OCI-LY7 (cell line): ENCODE measurements at regions not wholly inside any gene's neighbourhood (a gene's known extent, or its start where the extent isn't known, plus 50 kb on each side); places are given as distances from the start of the nearest gene placed in this dataset.

ENCODE experiments used
- BruUV-seq: library from RNA; stranded (reverse); fragments of 400-500 nt; replicated peaks from 2 replicates; lab custom pipeline; 2021; lab: Mats Ljungman, UMichigan
- CTCF ChIA-PET: fragments of 300-600 bp; sonication (Branson Sonifier 250); formaldehyde crosslinking; loops from one replicate; lab custom pipeline; 2022; ENCODE audit warnings: antibody characterized with exemption; ENCODE audit not compliant: unreplicated experiment; lab: Charles Lee
- POLR2A ChIA-PET: fragments of 300-600 bp; sonication (Branson Sonifier 250); formaldehyde crosslinking; loops from one replicate; lab custom pipeline; 2022; ENCODE audit warnings: antibody characterized with exemption; lab: Charles Lee
- DNase-seq: peaks from one replicate; pipeline ENCODE4 v3.0.0-alpha.2; 2015; ENCODE audit warnings: low spot score
- H2AFZ ChIP-seq: fragments of 200-600 bp; sonication (generic), shearing (Covaris generic); 2 replicates; pipeline ENCODE4 v1.6.1; 2014; ENCODE audit warnings: mild to moderate bottlenecking, antibody characterized with exemption, low read length, moderate library complexity
- H3K27ac ChIP-seq: fragments of 200-600 bp; sonication (generic); 2 replicates; pipeline ENCODE4 v1.5.1; 2014; ENCODE audit warnings: mixed run types, low read depth, mild to moderate bottlenecking, moderate library complexity, low read length, inconsistent platforms; ENCODE audit not compliant: poor library complexity, severe bottlenecking
- H3K36me3 ChIP-seq: fragments of 200-600 bp; sonication (generic); 2 replicates; pipeline ENCODE4 v1.6.1; 2014; ENCODE audit warnings: mild to moderate bottlenecking, antibody characterized with exemption, low read length, moderate library complexity, mixed read lengths; ENCODE audit not compliant: insufficient read depth
- H3K4me1 ChIP-seq: fragments of 200-600 bp; sonication (generic); 2 replicates; pipeline ENCODE4 v1.5.1; 2014; ENCODE audit warnings: mild to moderate bottlenecking, low read length; ENCODE audit not compliant: insufficient read depth, poor library complexity, severe bottlenecking
- H3K4me2 ChIP-seq: fragments of 200-600 bp; sonication (generic); 2 replicates; pipeline ENCODE4 v1.6.1; 2014; ENCODE audit warnings: mild to moderate bottlenecking, low read length
- H3K4me3 ChIP-seq: fragments of 200-600 bp; sonication (generic); 2 replicates; pipeline ENCODE4 v1.5.1; 2014; ENCODE audit warnings: mild to moderate bottlenecking, low read depth, low read length; ENCODE audit not compliant: poor library complexity, severe bottlenecking
- H3K79me2 ChIP-seq: fragments of 200-600 bp; sonication (generic); 2 replicates; pipeline ENCODE4 v1.6.1; 2016; ENCODE audit warnings: low read depth, mild to moderate bottlenecking, low read length, moderate library complexity, mixed read lengths; ENCODE audit not compliant: insufficient read depth
- H3K9me2 ChIP-seq: fragments of 200-600 bp; sonication (generic); 2 replicates; pipeline ENCODE4 v1.6.1; 2016; ENCODE audit warnings: mild to moderate bottlenecking, low read length, mixed read lengths; ENCODE audit not compliant: insufficient read depth
- H3K9me3 ChIP-seq: fragments of 200-600 bp; sonication (generic); 2 replicates; pipeline ENCODE4 v1.6.1; 2014; ENCODE audit warnings: mild to moderate bottlenecking, mixed run types, low read length, mixed read lengths
- H4K20me1 ChIP-seq: fragments of 200-600 bp; sonication (generic); 2 replicates; pipeline ENCODE4 v1.6.1; 2014; ENCODE audit warnings: mild to moderate bottlenecking, antibody characterized with exemption, low read length, moderate library complexity, mixed read lengths; ENCODE audit not compliant: insufficient read depth
- EZH2phosphoT487 ChIP-seq: fragments of 200-600 bp; sonication (generic); IDR thresholded peaks from 2 replicates; pipeline ENCODE4 v1.6.1; 2018; ENCODE audit warnings: low read depth, borderline replicate concordance, mild to moderate bottlenecking, mixed run types, antibody characterized with exemption, low read length, moderate library complexity, mixed read lengths
- intact Hi-C: fragments of 100-400 bp; cut with micrococcal nuclease; formaldehyde crosslinking; loops from one replicate; pipeline ENCODE4 v1.10.0; 2022; ENCODE audit not compliant: unreplicated experiment
- TF ChIP-seq, protein P1 (sequence below): fragments of 200-600 bp; sonication (generic); conservative IDR thresholded peaks from 2 replicates; pipeline ENCODE4 v1.5.1; 2014; ENCODE audit warnings: mild to moderate bottlenecking, antibody characterized with exemption, low read length, moderate library complexity, mixed read lengths

DNA sequence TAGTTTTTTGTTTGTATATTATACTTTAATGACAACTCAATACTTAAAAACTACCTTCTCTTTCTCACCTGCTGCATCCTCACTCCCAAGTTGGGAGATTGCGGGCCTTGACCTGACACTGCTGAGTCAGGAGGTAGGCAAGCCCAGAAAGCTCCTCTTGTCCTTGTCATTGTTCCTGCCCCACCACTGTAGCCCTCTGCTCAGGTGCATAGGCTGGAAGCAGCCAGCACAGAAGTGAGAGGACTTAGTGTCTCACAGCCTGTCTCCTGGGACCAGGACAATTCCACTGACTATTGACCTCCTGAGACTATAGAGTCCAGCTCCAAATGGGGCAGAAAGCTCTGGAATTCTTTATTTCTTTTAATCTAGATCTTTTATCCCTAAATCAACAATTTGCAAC lies 123.5 kb upstream of the NDP start:
- DNase-seq = no peak
- BruUV-seq = no TSS peak
- TF ChIP-seq, protein P1, sequence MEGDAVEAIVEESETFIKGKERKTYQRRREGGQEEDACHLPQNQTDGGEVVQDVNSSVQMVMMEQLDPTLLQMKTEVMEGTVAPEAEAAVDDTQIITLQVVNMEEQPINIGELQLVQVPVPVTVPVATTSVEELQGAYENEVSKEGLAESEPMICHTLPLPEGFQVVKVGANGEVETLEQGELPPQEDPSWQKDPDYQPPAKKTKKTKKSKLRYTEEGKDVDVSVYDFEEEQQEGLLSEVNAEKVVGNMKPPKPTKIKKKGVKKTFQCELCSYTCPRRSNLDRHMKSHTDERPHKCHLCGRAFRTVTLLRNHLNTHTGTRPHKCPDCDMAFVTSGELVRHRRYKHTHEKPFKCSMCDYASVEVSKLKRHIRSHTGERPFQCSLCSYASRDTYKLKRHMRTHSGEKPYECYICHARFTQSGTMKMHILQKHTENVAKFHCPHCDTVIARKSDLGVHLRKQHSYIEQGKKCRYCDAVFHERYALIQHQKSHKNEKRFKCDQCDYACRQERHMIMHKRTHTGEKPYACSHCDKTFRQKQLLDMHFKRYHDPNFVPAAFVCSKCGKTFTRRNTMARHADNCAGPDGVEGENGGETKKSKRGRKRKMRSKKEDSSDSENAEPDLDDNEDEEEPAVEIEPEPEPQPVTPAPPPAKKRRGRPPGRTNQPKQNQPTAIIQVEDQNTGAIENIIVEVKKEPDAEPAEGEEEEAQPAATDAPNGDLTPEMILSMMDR = no peak
- TF ChIP-seq EZH2phosphoT487 = no peak
- H3K4me1 ChIP-seq = no peaks in the 10 kb centered on the region
- H3K27ac ChIP-seq = no peak overlapping the region
- H3K4me2 ChIP-seq = no peak overlapping the region
- no peak overlapping the region for H2AFZ ChIP-seq
- CTCF ChIA-PET = no interaction called here
- no peaks in the 10 kb centered on the region for H3K36me3 ChIP-seq
- H3K9me3 ChIP-seq = no peaks in the 10 kb centered on the region
- intact Hi-C loops = no loop called here
- no peaks in the 10 kb centered on the region for H3K9me2 ChIP-seq
- H3K4me3 ChIP-seq = no peak overlapping the region
- POLR2A ChIA-PET = interaction anchor here (0.6 kb wide), 1 partner anchor 1160 kb away, joined by 3 read pairs; no protein-coding TSS in a partner anchor
- H3K79me2 ChIP-seq = no peaks in the 10 kb centered on the region
- no peaks in the 10 kb centered on the region for H4K20me1 ChIP-seq

GRCh38 chrX:44094821-44095530 lies 121.8 kb upstream of the NDP start:
- intact Hi-C loops = no loop called here
- CTCF ChIA-PET = no interaction called here
- POLR2A ChIA-PET = no interaction called here
- H3K36me3 ChIP-seq = no peaks in the 10 kb centered on the region
- no peak overlapping the region for H3K27ac ChIP-seq
- H3K4me3 ChIP-seq = no peak overlapping the region
- H4K20me1 ChIP-seq = no peaks in the 10 kb centered on the region
- H2AFZ ChIP-seq = no peak overlapping the region
- no TSS peak for BruUV-seq
- no peak for DNase-seq
- H3K4me1 ChIP-seq = no peaks in the 10 kb centered on the region
- H3K9me2 ChIP-seq = no peaks in the 10 kb centered on the region
- TF ChIP-seq, protein P1 = no peak
- TF ChIP-seq EZH2phosphoT487 = no peak
- no peaks in the 10 kb centered on the region for H3K9me3 ChIP-seq
- no peaks in the 10 kb centered on the region for H3K79me2 ChIP-seq
- no peak overlapping the region for H3K4me2 ChIP-seq

DNA sequence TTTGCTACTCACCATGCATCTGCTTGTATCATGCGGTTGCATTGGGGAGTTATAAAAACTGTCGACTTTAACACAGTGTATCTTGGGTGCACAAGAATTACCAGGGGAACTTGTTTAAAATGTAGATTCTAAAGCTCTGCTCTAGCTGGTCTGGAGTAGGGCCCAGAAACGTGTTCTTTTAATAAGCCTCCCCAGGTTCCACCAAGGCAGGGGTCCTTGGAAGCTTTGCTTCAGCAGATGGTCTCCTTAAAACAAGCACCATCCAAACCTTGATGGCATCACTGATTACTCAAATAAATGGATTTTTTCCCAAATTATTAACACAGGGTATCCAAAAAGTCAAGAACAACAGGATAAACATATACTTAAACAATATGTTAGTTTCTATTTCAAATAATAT lies 120.2 kb upstream of the NDP start:
- intact Hi-C loops = no loop called here
- H3K4me1 ChIP-seq = no peaks in the 10 kb centered on the region
- no peaks in the 10 kb centered on the region for H3K9me2 ChIP-seq
- DNase-seq = no peak
- no peaks in the 10 kb centered on the region for H3K79me2 ChIP-seq
- ChIA-PET CTCF (no interaction called here), POLR2A (no interaction called here)
- H3K36me3 ChIP-seq = no peaks in the 10 kb centered on the region
- no peak for TF ChIP-seq EZH2phosphoT487
- TF ChIP-seq, protein P1 = no peak
- no peaks in the 10 kb centered on the region for H3K9me3 ChIP-seq
- no peak overlapping the region for H3K27ac ChIP-seq
- no peak overlapping the region for H2AFZ ChIP-seq
- no peak overlapping the region for H3K4me3 ChIP-seq
- no peaks in the 10 kb centered on the region for H4K20me1 ChIP-seq
- no peak overlapping the region for H3K4me2 ChIP-seq
- BruUV-seq = no TSS peak
